K562 (cell line): ENCODE measurements at regions not wholly inside any gene's neighbourhood (a gene's known extent, or its start where the extent isn't known, plus 50 kb on each side); places are given as distances from the start of the nearest gene placed in this dataset.

Source experiments
- ATAC-seq: fragments of 200-7000 bp; cut with Tn5 transposase; 3 replicates; pipeline ENCODE4 v1.9.1; 2020; ENCODE audit warnings: moderate library complexity
- BruUV-seq: library from RNA; stranded (reverse); fragments of 400-500 nt; replicated peaks from 2 replicates; lab custom pipeline; 2021; lab: Mats Ljungman, UMichigan
- CTCF ChIA-PET: fragments of 300-600 bp; formaldehyde crosslinking; extraction: SDS; loops from one replicate; lab custom pipeline; 2021; ENCODE audit warnings: low intra/inter-chr PET ratio; lab: Yijun Ruan, JAX
- POLR2A ChIA-PET: fragments of 300-600, 350-650 bp; sonication (Branson Sonifier 250); formaldehyde crosslinking; extraction: SDS; loops from one replicate; lab custom pipeline; 2021; ENCODE audit warnings: antibody characterized with exemption, inconsistent platforms; lab: Yijun Ruan, JAX
- DNase-seq, 4 experiments: peaks; one replicate each; pipeline versions ENCODE4 v3.0.0 to v3.0.0-alpha.2; 2011 to 2018; ENCODE audit warnings: low spot score in 3 of 4, mixed read lengths in 3 of 4; ENCODE audit errors: extremely low read depth in 1 of 4
- FAIRE-seq: peaks from 2 replicates; lab custom pipeline; 2011; peaks lifted over from hg19 to GRCh38; lab: Jason Lieb, UNC
- H2AFZ ChIP-seq: 2 replicates; pipeline ENCODE4 v1.6.0; 2011; ENCODE audit warnings: low read depth, low read length, control low read depth, inconsistent platforms
- H3K27ac ChIP-seq: fragments of 200-600 bp; 3 replicates; pipeline ENCODE4 v1.8.0; 2011; ENCODE audit warnings: low read depth, mild to moderate bottlenecking, control low read depth, inconsistent platforms, low read length, moderate library complexity, mixed read lengths; ENCODE audit errors: extremely low read depth
- H3K27me3 ChIP-seq, 2 experiments: fragments of 300-600 bp in 1 of 2; 2 replicates in 1 of 2; 3 replicates in 1 of 2; pipeline versions ENCODE4 v1.6.0 to v1.8.0; 2011; ENCODE audit warnings: inconsistent platforms in 2 of 2, low read length in 2 of 2, mild to moderate bottlenecking in 1 of 2, mixed read lengths in 1 of 2, moderate library complexity in 1 of 2; ENCODE audit not compliant: control insufficient read depth in 2 of 2, insufficient read depth in 2 of 2
- H3K36me3 ChIP-seq: fragments of 300-600 bp; 3 replicates; pipeline ENCODE4 v1.8.0; 2011; ENCODE audit warnings: mild to moderate bottlenecking, low read length, inconsistent platforms; ENCODE audit not compliant: control insufficient read depth, insufficient read depth
- H3K4me1 ChIP-seq, 2 experiments: fragments of 200-600 bp in 1 of 2; replicated peaks in 1 of 2; 2 replicates in 1 of 2; 3 replicates in 1 of 2; pipeline versions ENCODE4 v1.5.1 to v1.8.0; 2011; ENCODE audit warnings: inconsistent platforms in 2 of 2, low read length in 2 of 2, mild to moderate bottlenecking in 1 of 2, mixed read lengths in 1 of 2, moderate library complexity in 1 of 2; ENCODE audit not compliant: control insufficient read depth in 2 of 2, insufficient read depth in 2 of 2
- H3K4me2 ChIP-seq: 2 replicates; pipeline ENCODE4 v1.6.1; 2011; ENCODE audit warnings: low read length, control low read depth, inconsistent platforms, mixed read lengths; ENCODE audit not compliant: insufficient read depth
- H3K4me3 ChIP-seq: fragments of 200-600 bp; sonication (generic), shearing (Covaris generic); 2 replicates; pipeline ENCODE4 v1.5.1; 2016; ENCODE audit warnings: control low read depth, inconsistent platforms
- H3K79me2 ChIP-seq: fragments of 200-600 bp; 3 replicates; pipeline ENCODE4 v1.8.0; 2011; ENCODE audit warnings: low read length, inconsistent platforms; ENCODE audit not compliant: control insufficient read depth, insufficient read depth
- H3K9ac ChIP-seq, 2 experiments: 2 replicates each; pipeline versions ENCODE4 v1.6.0 to v1.6.1; 2011; ENCODE audit warnings: low read depth in 2 of 2, low read length in 2 of 2, control low read depth in 1 of 2, inconsistent platforms in 1 of 2, mild to moderate bottlenecking in 1 of 2, mixed read lengths in 1 of 2; ENCODE audit not compliant: insufficient read depth in 1 of 2
- H3K9me1 ChIP-seq: one replicate; pipeline ENCODE4 v1.6.0; 2011; ENCODE audit warnings: inconsistent platforms, mild to moderate bottlenecking, low read length, moderate library complexity; ENCODE audit not compliant: control insufficient read depth, insufficient read depth
- H3K9me3 ChIP-seq: replicated peaks from 2 replicates; pipeline ENCODE4 v1.5.1; 2011; ENCODE audit warnings: low read depth, low read length, inconsistent platforms; ENCODE audit not compliant: control insufficient read depth, insufficient read depth
- H4K20me1 ChIP-seq: replicated peaks from 2 replicates; pipeline ENCODE4 v1.6.1; 2011; ENCODE audit warnings: low read length, inconsistent platforms, mixed read lengths; ENCODE audit not compliant: control insufficient read depth, insufficient read depth
- ARNT ChIP-seq, 2 experiments: fragments of 450-650 bp; IDR thresholded peaks; 2 replicates each; pipeline ENCODE4 v1.6.1; 2016; ENCODE audit warnings: mild to moderate bottlenecking in 1 of 2
- CEBPB ChIP-seq: fragments of 450-650 bp; IDR thresholded peaks from 2 replicates; pipeline ENCODE4 v1.6.1; 2016; ENCODE audit warnings: missing genetic modification characterization, missing compliant biosample characterization
- ESRRA ChIP-seq: fragments of 450-650 bp; IDR thresholded peaks from 2 replicates; pipeline ENCODE4 v1.6.1; 2014; ENCODE audit warnings: low read depth, mild to moderate bottlenecking, moderate library complexity, borderline replicate concordance
- MEF2D ChIP-seq: conservative IDR thresholded peaks from 2 replicates; pipeline ENCODE4 v1.6.1; 2016; ENCODE audit warnings: low read depth, missing genetic modification characterization, missing compliant biosample characterization
- POLR2AphosphoS2 ChIP-seq: IDR thresholded peaks from 2 replicates; pipeline ENCODE4 v1.6.1; 2012; ENCODE audit warnings: low read length, improper control_type of control experiment
- WHSC1 ChIP-seq: IDR thresholded peaks from one replicate; pipeline ENCODE4 v1.6.1; 2012; ENCODE audit warnings: low read length, control low read depth, inconsistent platforms
- ZNF318 ChIP-seq, 2 experiments: fragments of 450-650 bp; IDR thresholded peaks; 2 replicates each; pipeline ENCODE4 v1.6.1; 2016; ENCODE audit warnings: mild to moderate bottlenecking in 2 of 2, borderline replicate concordance in 1 of 2, low read depth in 1 of 2, moderate library complexity in 1 of 2
- ZNF551 ChIP-seq: fragments of 250-450 bp; sonication (Bioruptor Pico); IDR thresholded peaks from 2 replicates; pipeline ENCODE4 v1.5.0; 2021; ENCODE audit warnings: mild to moderate bottlenecking, moderate library complexity
- ZSCAN29 ChIP-seq: fragments of 450-650 bp; IDR thresholded peaks from 2 replicates; pipeline ENCODE4 v1.6.1; 2017
- WGBS: fragments of 100-300 bp; shearing (Covaris generic); methylation state at CpG from one replicate; pipeline ENCODE4 v1.1.6; 2016; ENCODE audit warnings: low coverage, mixed read lengths; ENCODE audit not compliant: insufficient coverage; ENCODE audit errors: missing lambda C conversion rate; 5-methylcytosine and 5-hydroxymethylcytosine counted together
- in situ Hi-C: fragments of 300-500 bp; cut with MboI; formaldehyde crosslinking; loops from 4 replicates; pipeline ENCODE4 v1.15.0; 2018; ENCODE audit warnings: inconsistent platforms, mixed read lengths
- intact Hi-C: fragments of 100-400 bp; cut with micrococcal nuclease; formaldehyde crosslinking; loops from 2 replicates; pipeline ENCODE4 v1.14.2; 2022
- TF ChIP-seq, protein P1 (sequence below): fragments of 450-650 bp; IDR thresholded peaks from 2 replicates; pipeline ENCODE4 v1.6.1; 2016; ENCODE audit warnings: mild to moderate bottlenecking
- TF ChIP-seq, protein P2 (sequence below): IDR thresholded peaks from 2 replicates; pipeline ENCODE4 v1.6.1; 2011; ENCODE audit warnings: borderline replicate concordance, low read depth, mild to moderate bottlenecking, moderate library complexity, low read length; ENCODE audit not compliant: insufficient read depth, poor library complexity, severe bottlenecking

DNA sequence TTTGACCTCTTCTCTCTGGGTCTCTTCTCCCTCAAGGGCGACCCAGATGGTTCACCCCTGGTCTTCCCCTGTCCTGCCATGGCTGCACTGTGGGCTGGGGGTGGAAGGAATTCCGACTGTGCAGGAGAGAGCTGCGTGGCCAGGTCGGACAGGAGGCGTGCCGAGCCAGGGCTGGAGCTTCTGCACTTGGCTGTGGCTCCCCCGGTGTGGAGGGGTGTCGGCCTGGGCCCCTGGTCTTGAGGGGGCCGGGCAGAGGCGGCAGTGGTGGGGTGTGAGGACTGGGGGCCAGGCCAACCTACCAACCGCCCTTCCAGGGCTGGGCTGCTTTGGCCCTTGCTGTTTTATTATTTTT, 74.9 kb upstream of the SHH start:
- no peak overlapping the region for H3K27ac ChIP-seq
- FAIRE-seq (no peak), DNase-seq (no peak), ATAC-seq (no peak)
- ChIA-PET POLR2A (no interaction called here), CTCF (no interaction called here)
- H3K4me3 ChIP-seq = no peak overlapping the region
- H4K20me1 ChIP-seq = peaks cover 8% of the 10 kb centered on the region
- H3K9me3 ChIP-seq = no peaks in the 10 kb centered on the region
- H2AFZ ChIP-seq = no peak overlapping the region
- intact Hi-C loops (no loop called here), in situ Hi-C loops (no loop called here)
- H3K4me2 ChIP-seq = no peak overlapping the region
- H3K9ac ChIP-seq = no peak overlapping the region
- H3K79me2 ChIP-seq = no peaks in the 10 kb centered on the region
- no peaks in the 10 kb centered on the region; a peak in 1 of 5 replicates for H3K4me1 ChIP-seq
- H3K9me1 ChIP-seq = peaks cover 4% of the 10 kb centered on the region
- no TSS peak for BruUV-seq
- peaks cover 51 to 75% of the 10 kb centered on the region in 2 experiments for H3K27me3 ChIP-seq
- H3K36me3 ChIP-seq = no peaks in the 10 kb centered on the region
- under 1% methylated on average over 10 of the region's 11 CpGs for WGBS
- TF ChIP-seq, protein P1, sequence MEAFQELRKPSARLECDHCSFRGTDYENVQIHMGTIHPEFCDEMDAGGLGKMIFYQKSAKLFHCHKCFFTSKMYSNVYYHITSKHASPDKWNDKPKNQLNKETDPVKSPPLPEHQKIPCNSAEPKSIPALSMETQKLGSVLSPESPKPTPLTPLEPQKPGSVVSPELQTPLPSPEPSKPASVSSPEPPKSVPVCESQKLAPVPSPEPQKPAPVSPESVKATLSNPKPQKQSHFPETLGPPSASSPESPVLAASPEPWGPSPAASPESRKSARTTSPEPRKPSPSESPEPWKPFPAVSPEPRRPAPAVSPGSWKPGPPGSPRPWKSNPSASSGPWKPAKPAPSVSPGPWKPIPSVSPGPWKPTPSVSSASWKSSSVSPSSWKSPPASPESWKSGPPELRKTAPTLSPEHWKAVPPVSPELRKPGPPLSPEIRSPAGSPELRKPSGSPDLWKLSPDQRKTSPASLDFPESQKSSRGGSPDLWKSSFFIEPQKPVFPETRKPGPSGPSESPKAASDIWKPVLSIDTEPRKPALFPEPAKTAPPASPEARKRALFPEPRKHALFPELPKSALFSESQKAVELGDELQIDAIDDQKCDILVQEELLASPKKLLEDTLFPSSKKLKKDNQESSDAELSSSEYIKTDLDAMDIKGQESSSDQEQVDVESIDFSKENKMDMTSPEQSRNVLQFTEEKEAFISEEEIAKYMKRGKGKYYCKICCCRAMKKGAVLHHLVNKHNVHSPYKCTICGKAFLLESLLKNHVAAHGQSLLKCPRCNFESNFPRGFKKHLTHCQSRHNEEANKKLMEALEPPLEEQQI = no peak
- TF ChIP-seq ESRRA = no peak
- TF ChIP-seq ZNF551 (CRISPR knock-in tag) = no peak
- no peak for TF ChIP-seq ARNT (IDR thresholded peaks at IDR 0.05)
- TF ChIP-seq ZSCAN29 = no peak
- TF ChIP-seq, protein P2, sequence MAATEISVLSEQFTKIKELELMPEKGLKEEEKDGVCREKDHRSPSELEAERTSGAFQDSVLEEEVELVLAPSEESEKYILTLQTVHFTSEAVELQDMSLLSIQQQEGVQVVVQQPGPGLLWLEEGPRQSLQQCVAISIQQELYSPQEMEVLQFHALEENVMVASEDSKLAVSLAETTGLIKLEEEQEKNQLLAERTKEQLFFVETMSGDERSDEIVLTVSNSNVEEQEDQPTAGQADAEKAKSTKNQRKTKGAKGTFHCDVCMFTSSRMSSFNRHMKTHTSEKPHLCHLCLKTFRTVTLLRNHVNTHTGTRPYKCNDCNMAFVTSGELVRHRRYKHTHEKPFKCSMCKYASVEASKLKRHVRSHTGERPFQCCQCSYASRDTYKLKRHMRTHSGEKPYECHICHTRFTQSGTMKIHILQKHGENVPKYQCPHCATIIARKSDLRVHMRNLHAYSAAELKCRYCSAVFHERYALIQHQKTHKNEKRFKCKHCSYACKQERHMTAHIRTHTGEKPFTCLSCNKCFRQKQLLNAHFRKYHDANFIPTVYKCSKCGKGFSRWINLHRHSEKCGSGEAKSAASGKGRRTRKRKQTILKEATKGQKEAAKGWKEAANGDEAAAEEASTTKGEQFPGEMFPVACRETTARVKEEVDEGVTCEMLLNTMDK = no peak
- TF ChIP-seq MEF2D (tag) = no peak
- no peak for TF ChIP-seq CEBPB
- no peak for TF ChIP-seq POLR2AphosphoS2
- no peak for TF ChIP-seq WHSC1
- no peak for TF ChIP-seq ZNF318 (IDR thresholded peaks at IDR 0.05; ENCODE audit: borderline replicate concordance in 1 of 2, low read depth in 1 of 2)
